Endodermal cell (in vitro differentiated cells): ENCODE measurements at regions not wholly inside any gene's neighbourhood (a gene's known extent, or its start where the extent isn't known, plus 50 kb on each side); places are given as distances from the start of the nearest gene placed in this dataset.

ENCODE experiments used
- DNase-seq: peaks from one replicate; pipeline ENCODE4 v3.0.0-alpha.2; 2017
- H3K27ac ChIP-seq: 2 replicates; pipeline ENCODE4 v1.5.1; 2013; ENCODE audit warnings: mild to moderate bottlenecking, low read depth, low read length, moderate library complexity
- H3K27me3 ChIP-seq: 2 replicates; pipeline ENCODE4 v1.6.1; 2013; ENCODE audit warnings: mild to moderate bottlenecking, low read length, moderate library complexity; ENCODE audit not compliant: insufficient read depth, control insufficient read depth, poor library complexity, severe bottlenecking
- H3K36me3 ChIP-seq: 2 replicates; pipeline ENCODE4 v1.7.0; 2013; ENCODE audit warnings: mild to moderate bottlenecking, low read length, moderate library complexity; ENCODE audit not compliant: control insufficient read depth, insufficient read depth
- H3K4me1 ChIP-seq: one replicate; pipeline ENCODE4 v1.7.0; 2013; ENCODE audit warnings: low read length; ENCODE audit not compliant: control insufficient read depth, insufficient read depth
- H3K4me3 ChIP-seq: 2 replicates; pipeline ENCODE4 v1.5.1; 2013; ENCODE audit warnings: mild to moderate bottlenecking, low read length, moderate library complexity
- H3K9ac ChIP-seq: 2 replicates; pipeline ENCODE4 v1.6.1; 2013; ENCODE audit warnings: mild to moderate bottlenecking, low read length, moderate library complexity; ENCODE audit not compliant: poor library complexity, severe bottlenecking; ENCODE audit errors: extremely low read depth
- H3K9me3 ChIP-seq: 2 replicates; pipeline ENCODE4 v1.6.1; 2013; ENCODE audit warnings: mild to moderate bottlenecking, low read length, moderate library complexity; ENCODE audit not compliant: control insufficient read depth
- H3K27ac Mint-ChIP-seq: 2 replicates; pipeline ENCODE4 v1.8.0; 2020; ENCODE audit warnings: mixed read lengths
- H3K27me3 Mint-ChIP-seq: 2 replicates; pipeline ENCODE4 v1.8.0; 2021; ENCODE audit warnings: mild to moderate bottlenecking, mixed read lengths; ENCODE audit not compliant: insufficient read depth
- H3K36me3 Mint-ChIP-seq: 2 replicates; pipeline ENCODE4 v1.8.0; 2020; ENCODE audit warnings: low read depth, mixed read lengths
- H3K4me1 Mint-ChIP-seq: 2 replicates; pipeline ENCODE4 v1.8.0; 2020; ENCODE audit warnings: mixed read lengths
- H3K4me3 Mint-ChIP-seq: 2 replicates; pipeline ENCODE4 v1.8.0; 2020; ENCODE audit warnings: mild to moderate bottlenecking, moderate library complexity, mixed read lengths
- H3K9me3 Mint-ChIP-seq: 2 replicates; pipeline ENCODE4 v1.8.0; 2020; ENCODE audit warnings: mild to moderate bottlenecking, mixed read lengths
- CTCF ChIP-seq: fragments of 200-600 bp; sonication (generic); conservative IDR thresholded peaks from 2 replicates; pipeline ENCODE4 v1.5.0; 2021; ENCODE audit warnings: antibody characterized with exemption, mild to moderate bottlenecking
- WGBS, 2 experiments: methylation state at CpG; one replicate each; pipeline versions ENCODE4 v1.1.5 to v1.1.7; 2013; ENCODE audit warnings: missing lambda C conversion rate in 2 of 2, mixed read lengths in 1 of 2; ENCODE audit not compliant: insufficient coverage in 1 of 2, insufficient read length in 1 of 2; 5-methylcytosine and 5-hydroxymethylcytosine counted together

- no peaks in the 10 kb centered on the region for H3K9me3 Mint-ChIP-seq
- Histone ChIP-seq H3K9me3 (no peaks in the 10 kb centered on the region), H3K4me3 (no peak overlapping the region), H3K27me3 (peaks cover 55% of the 10 kb centered on the region), H3K9ac (no peak overlapping the region), H3K27ac (no peak overlapping the region), H3K36me3 (no peaks in the 10 kb centered on the region), H3K4me1 (no peaks in the 10 kb centered on the region)
- no peak overlapping the region for H3K4me3 Mint-ChIP-seq
- H3K27me3 Mint-ChIP-seq, result peaks cover 47% of the 10 kb centered on the region
- no peak for DNase-seq
- H3K36me3 Mint-ChIP-seq, result no peaks in the 10 kb centered on the region
- no peak overlapping the region for H3K27ac Mint-ChIP-seq
- H3K4me1 Mint-ChIP-seq, result no peaks in the 10 kb centered on the region
- TF ChIP-seq CTCF, result no peak
- WGBS, 2 experiments, result 100% methylated on average over 1 of the region's 1 CpG; no CpG with 5 or more reads in 1 of the 2 experiments
These were observed 138.9 kb upstream of the FRMD4B start for GRCh38 chr3:69524816-69525215.

DNA sequence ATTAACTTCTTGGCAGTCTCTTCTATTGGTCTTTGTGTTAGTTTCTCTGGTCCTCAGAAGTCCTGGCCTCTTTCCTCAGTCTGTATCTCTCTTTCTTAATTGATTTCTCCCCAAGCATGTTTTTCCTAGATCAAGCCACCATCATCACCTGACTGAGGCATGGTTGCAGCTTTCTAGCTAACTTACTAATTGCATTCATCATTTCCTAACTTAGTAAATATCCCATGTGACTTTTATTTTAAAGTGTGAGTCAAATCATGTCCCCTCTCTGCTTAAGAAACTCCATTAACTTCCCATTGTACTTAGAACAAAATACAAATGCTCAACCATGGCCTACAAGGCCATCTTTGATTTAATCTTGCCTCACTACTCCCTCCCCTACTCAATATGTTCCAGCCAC is 135.4 kb upstream of the FRMD4B start:
- DNase-seq, result no peak
- Histone ChIP-seq H3K27ac (no peak overlapping the region), H3K27me3 (peaks cover 54% of the 10 kb centered on the region), H3K9me3 (no peaks in the 10 kb centered on the region), H3K4me1 (no peaks in the 10 kb centered on the region), H3K36me3 (no peaks in the 10 kb centered on the region), H3K4me3 (no peak overlapping the region), H3K9ac (no peak overlapping the region)
- Mint-ChIP-seq H3K9me3 (no peaks in the 10 kb centered on the region), H3K4me3 (no peak overlapping the region), H3K36me3 (no peaks in the 10 kb centered on the region), H3K27me3 (peaks cover 55% of the 10 kb centered on the region), H3K27ac (no peak overlapping the region), H3K4me1 (no peaks in the 10 kb centered on the region)
- no peak for TF ChIP-seq CTCF

- no peak overlapping the region for H3K27ac ChIP-seq
- peaks cover 5% of the 10 kb centered on the region for H3K9me3 ChIP-seq
- H3K27me3 Mint-ChIP-seq, result peaks cover 80% of the 10 kb centered on the region
- H3K9me3 Mint-ChIP-seq, result peaks cover 7% of the 10 kb centered on the region
- H3K4me1 Mint-ChIP-seq, result peaks cover 6% of the 10 kb centered on the region
- H3K36me3 ChIP-seq, result no peaks in the 10 kb centered on the region
- no peaks in the 10 kb centered on the region for H3K4me1 ChIP-seq
- H3K4me3 Mint-ChIP-seq, result no peak overlapping the region
- WGBS, 2 experiments, result 97 to 100% methylated on average over 3 to 4 of the region's 4 CpGs
- H3K9ac ChIP-seq, result no peak overlapping the region
- no peaks in the 10 kb centered on the region for H3K36me3 Mint-ChIP-seq
- no peak for DNase-seq
- no peak overlapping the region for H3K4me3 ChIP-seq
- TF ChIP-seq CTCF, result no peak
- H3K27ac Mint-ChIP-seq, result no peak overlapping the region
- H3K27me3 ChIP-seq, result peaks cover 93% of the 10 kb centered on the region
These were observed 125.5 kb upstream of the FRMD4B start for GRCh38 chr3:69511361-69511760.
